HG03558 (cell line): ENCODE measurements at regions not wholly inside any gene's neighbourhood (a gene's known extent, or its start where the extent isn't known, plus 50 kb on each side); places are given as distances from the start of the nearest gene placed in this dataset.
A peak's percentile ranks its signal among the peaks of the same experiment; 100 is the strongest.

Experiments
- ATAC-seq: cut with Tn5 transposase; IDR thresholded peaks from one replicate; pipeline ENCODE4 v1.9.1; 2021; ENCODE audit warnings: moderate number of reproducible peaks; ENCODE audit not compliant: unreplicated experiment; ENCODE audit errors: extremely low read depth

DNA sequence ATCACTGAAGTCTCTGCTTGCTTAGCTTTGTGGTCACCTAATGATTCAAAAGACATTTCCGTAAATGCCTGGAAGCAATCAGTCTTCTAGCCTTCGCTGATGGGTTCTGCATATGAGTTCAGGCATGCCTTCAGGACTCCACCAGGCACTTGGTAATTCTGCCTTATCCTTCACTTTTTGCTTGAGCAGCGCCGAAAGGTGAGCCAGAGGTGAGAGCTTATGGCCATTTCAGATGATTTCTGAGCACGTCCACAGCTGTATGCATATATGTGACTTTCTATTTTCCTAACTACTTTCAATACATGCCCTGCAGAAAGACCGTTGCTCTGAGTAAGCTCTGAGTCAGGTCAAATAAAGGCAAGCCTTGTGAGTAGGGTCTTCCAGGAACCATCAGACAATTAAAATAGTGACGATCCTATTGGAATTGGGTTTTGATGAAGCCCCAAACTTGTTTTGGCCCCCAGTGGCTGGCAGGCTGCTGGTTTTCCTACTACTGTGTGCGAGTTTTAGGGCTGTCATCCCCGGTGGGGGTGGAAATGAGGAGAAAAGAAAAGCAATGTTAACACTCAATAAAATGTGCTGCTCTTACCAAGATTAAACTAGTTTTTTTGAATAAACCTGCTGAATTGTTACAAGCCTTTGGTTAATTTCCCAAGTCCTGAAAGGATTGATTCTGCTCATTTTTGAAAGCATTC is 154.4 kb upstream of the AKR1E2 start:
- ATAC-seq: no peak

DNA sequence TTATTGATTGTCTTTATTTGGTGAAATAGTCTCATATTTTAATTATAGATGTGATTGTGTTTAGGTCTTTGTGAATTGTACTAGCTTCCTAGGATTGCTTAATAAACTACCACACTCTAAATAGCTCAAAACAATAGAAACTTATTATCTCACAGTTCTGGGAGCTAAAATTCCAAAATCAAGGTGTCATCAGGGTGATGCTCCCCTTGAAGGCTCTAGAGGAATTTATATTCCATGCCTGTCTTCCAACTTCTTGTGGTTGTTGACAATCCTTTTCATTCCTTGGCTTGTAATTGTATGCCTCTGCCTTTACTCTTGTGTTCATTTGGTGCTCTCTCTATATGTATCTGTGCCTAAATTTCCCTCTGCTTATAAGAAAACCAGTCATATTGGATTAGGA is 155.3 kb upstream of the AKR1E2 start:
- no peak for ATAC-seq

- ATAC-seq: no peak
These were observed 156.4 kb upstream of the AKR1E2 start for GRCh38 chr10:4669585-4669984.

DNA sequence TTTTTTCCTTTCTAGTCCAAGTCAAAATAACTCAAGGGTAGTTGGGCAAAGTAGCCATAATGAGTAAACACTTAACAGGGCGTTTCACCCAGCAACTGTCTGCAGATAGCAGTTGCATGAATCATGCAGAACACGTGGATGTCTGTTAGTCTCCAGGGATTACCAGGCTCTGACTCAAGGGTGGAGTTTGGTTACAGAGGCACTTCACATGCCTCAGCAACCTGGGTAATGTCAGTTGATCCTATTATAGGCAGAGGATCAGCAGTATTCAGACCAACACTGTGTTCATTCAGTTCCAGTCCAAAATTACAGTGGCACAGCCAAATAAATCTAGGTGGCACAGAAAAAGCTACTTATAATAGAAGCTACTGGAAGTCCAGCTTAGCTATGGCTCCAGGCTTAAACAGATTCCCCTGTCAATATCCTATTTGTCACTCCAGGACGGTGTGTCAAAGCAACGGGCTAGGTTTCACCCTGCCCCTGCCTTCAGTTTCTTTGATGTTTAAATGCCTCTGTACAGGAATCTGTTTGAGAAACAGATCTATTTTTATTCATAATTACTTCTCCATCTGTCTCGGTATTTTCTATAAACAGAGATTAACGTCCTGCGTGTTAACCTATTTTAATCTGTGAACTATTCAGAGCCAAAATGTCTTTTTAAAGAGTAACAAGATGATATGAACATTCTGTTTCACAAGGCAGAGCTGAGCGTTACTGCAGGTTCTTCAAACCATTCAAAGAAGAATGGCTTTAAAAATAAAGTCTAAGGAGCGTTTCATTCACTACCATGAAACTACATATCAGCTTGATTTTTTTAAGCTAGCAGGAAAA is 162.6 kb upstream of the AKR1E2 start:
- peak; percentile 86 for ATAC-seq

DNA sequence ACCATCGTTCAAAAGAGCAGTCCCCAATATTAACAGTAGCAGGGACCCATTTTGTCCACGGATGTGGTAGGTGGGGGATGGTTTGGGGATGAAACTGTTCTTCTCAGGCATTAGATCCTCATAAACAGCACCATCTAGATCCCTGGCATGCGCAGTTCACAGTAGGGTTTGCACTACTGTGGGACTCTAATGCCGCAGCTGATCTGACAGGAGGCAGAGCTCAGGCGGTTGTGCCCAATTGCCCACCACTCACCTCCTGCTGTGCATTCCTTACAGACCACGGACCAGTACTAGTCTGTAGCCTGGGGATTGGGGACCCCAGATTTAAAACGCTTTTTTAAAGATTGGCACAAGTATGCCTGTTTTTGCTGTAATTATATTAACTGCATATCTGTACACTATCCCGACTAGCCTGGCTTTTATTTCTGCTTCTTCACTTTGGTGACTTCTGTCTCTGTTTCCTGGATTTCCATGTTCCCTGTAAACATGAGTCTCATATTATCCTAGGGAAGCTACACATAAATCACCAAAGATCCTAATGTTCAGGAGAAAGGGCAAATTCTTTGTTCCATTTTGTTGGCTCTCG is 163.3 kb upstream of the AKR1E2 start:
- ATAC-seq: no peak

DNA sequence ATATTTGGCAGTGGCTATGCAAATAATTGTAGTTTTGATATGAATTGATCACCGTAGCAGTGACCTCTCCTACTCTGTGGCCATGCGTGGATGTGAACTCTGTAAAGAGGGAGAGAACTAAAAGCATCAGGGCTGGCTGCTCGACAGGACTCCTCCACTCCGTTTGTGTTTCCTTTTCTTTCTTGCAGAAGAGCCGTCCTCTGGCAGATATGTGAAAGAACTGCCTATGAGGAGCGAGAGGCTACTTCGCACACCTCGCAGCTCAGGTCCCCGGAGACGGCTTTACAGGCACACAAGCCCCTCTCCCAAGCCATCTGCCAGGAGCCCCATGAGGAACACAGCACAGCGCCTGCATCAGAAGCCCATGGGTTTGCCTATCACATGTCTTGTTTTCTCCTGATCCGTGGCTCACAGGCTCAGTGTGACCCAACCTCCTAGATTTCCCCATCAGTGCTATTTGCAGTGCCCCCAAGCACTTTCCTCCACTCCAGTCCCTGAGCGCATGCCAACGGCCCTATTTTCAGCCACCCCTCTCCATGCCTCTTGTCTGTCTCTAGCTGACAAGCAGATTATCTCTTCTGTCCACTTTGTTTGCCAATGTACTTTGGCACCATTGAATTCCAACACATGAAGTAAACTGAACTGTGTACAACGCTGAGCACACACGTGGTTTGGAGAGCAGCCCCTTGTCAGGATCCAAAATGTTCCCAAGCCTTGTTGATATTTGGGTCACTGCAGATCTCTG is 164.3 kb upstream of the AKR1E2 start:
- ATAC-seq: no peak

DNA sequence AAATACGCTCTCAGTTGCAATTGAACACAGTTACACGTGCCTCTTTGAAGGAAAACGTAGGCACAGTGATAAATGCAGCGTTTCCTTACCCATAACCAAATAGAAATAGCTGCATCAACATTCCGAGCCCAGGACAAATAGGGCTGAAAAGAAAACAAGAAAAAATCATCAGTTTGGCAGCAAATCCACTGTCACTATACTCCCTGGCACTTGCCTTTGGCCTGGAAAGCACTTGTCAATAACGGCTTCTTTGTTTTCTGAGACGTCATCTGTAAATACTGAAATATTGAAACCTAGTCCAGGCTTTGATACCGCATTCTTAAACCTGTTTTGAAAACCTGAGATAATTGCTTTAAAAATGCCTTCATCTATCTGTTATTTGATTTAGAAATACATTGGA is 167.2 kb upstream of the AKR1E2 start:
- ATAC-seq: no peak

GRCh38 chr10:4656576-4657194 is 169.3 kb upstream of the AKR1E2 start:
- ATAC-seq: no peak

- ATAC-seq: no peak
These were observed 170.1 kb upstream of the AKR1E2 start for GRCh38 chr10:4655879-4656278.

DNA sequence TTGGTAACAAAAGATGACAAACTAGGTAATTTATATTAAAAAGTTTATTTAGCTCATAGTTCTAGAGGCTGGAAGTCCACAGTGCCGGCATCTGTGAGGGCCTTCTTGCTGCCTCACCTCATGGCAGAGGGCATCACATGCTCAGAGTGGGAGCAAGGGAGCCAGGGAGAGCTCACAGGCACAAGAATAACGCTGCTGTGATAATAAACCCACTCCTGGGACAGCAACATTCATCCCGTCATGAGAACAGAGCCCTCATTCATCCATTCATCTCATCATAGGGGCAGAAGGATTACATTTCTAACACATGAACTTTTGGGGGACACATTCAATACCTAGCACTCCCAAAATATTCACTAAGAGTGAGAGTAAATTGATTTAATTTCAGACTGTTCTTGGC is 170.6 kb upstream of the AKR1E2 start:
- no peak for ATAC-seq

GRCh38 chr10:4654496-4654895 is 171.5 kb upstream of the AKR1E2 start:
- ATAC-seq: no peak

DNA sequence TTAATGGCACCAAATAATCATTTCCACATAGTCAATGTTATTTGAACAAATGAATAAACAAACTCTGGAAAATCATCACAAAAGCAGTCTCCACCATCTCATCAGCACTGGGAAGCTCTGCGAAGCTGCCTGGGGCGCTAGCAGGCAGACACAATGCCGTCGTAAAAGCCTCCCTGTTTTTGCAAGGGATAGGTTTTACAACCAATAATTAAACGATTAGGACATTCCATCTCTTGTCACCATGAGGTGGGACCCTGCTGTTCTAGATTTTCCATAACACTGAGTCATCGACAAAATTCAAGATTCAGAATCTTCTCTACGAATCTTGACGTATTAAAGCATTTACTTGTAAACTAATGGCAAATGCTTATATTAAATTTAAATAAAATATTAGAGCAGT is 172.8 kb upstream of the AKR1E2 start:
- no peak for ATAC-seq

- ATAC-seq: peak; percentile 38
These were observed 173.6 kb upstream of the AKR1E2 start for GRCh38 chr10:4652111-4653010.

- peak; percentile 60 for ATAC-seq
These were observed 174.5 kb upstream of the AKR1E2 start for GRCh38 chr10:4651404-4652037.

GRCh38 chr10:4650582-4650981 is 175.4 kb upstream of the AKR1E2 start:
- no peak for ATAC-seq

GRCh38 chr10:4649886-4650508 is 176.0 kb upstream of the AKR1E2 start:
- no peak for ATAC-seq

- no peak for ATAC-seq
These were observed 176.5 kb upstream of the AKR1E2 start for GRCh38 chr10:4649471-4649870.

DNA sequence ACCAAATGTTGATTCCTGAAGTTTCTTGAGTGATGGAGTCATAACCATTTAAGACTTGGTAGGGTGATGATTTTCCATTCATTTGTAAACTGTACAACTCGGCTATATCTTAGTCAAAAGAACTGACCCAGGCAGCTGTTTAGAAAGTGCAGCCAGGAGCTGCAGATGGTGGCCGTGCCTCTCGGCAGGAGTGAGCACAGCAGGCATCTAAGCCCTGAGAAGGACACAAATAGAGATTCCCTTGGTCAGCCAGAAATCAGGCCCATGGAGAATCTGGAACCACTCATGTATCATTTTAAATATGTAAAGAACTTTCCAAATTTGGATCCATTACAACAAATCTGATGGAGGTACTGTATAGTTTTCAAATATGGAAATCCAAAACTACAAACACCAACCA is 177.0 kb upstream of the AKR1E2 start:
- no peak for ATAC-seq
